ENCODE measurements at regions not wholly inside any gene's neighbourhood (a gene's known extent, or its start where the extent isn't known, plus 50 kb on each side); places are given as distances from the start of the nearest gene placed in this dataset.

GRCh38 chr5:116626945-116627679 lies 52.5 kb upstream of the SEMA6A start:
- Histone ChIP-seq H4K20me1 (ENCODE audit: control insufficient read depth, insufficient read depth, insufficient read length) (no peaks in the 10 kb centered on the region), H3K79me1 (ENCODE audit: insufficient read depth, low read depth, low read length, poor library complexity, severe bottlenecking) (no peaks in the 10 kb centered on the region), H3K27ac (ENCODE audit: insufficient read length, low read depth, low read length) (no peak overlapping the region), H4K91ac (ENCODE audit: insufficient read length, low read depth, low read length) (no peak overlapping the region), H3K4me2 (ENCODE audit: insufficient read depth, insufficient read length, low read length) (no peak overlapping the region), H4K5ac (ENCODE audit: insufficient read length, low read depth, low read length) (no peak overlapping the region), H2BK5ac (ENCODE audit: insufficient read length, low read length) (no peak overlapping the region), H2BK12ac (ENCODE audit: insufficient read length, low read depth, low read length) (no peak overlapping the region), H3T11ph (ENCODE audit: low read length) (no peak overlapping the region), H2BK15ac (ENCODE audit: low read depth, low read length) (no peak overlapping the region; the same call in 1 of the 2 replicates), H2BK20ac (ENCODE audit: low read depth, low read length, poor library complexity, severe bottlenecking) (no peak overlapping the region), H3K23ac (ENCODE audit: insufficient read length, low read depth, low read length) (no peak overlapping the region), H3K9me3 (ENCODE audit: control insufficient read depth, low read depth, low read length) (no peaks in the 10 kb centered on the region), H3K23me2 (ENCODE audit: insufficient read length, low read depth, low read length, poor library complexity, severe bottlenecking) (no peaks in the 10 kb centered on the region), H3K9ac (ENCODE audit: extremely low read depth, insufficient read length, low read length) (no peak overlapping the region), H3K4ac (ENCODE audit: low read depth, low read length) (no peak overlapping the region), H2AFZ (ENCODE audit: low read length) (no peak overlapping the region), H3K18ac (ENCODE audit: insufficient read length, low read depth, low read length) (no peak overlapping the region), H3K27me3 (ENCODE audit: insufficient read depth, low read length) (no peaks in the 10 kb centered on the region), H3K4me1 (ENCODE audit: insufficient read depth, low read length) (peaks cover 4% of the 10 kb centered on the region; the same call in 1 of the 2 replicates), H3K79me2 (ENCODE audit: insufficient read depth, low read length) (no peaks in the 10 kb centered on the region), H2AK5ac (ENCODE audit: insufficient read length, low read length) (no peak overlapping the region), H2BK120ac (ENCODE audit: low read depth, low read length, poor library complexity, severe bottlenecking) (no peak overlapping the region), H3K56ac (ENCODE audit: insufficient read length, low read depth, low read length) (no peak overlapping the region), H3K14ac (ENCODE audit: insufficient read depth, low read length) (no peak overlapping the region), H4K8ac (replicated peaks; ENCODE audit: insufficient read length, low read depth, low read length) (no peak overlapping the region)
- no peak for DNase-seq
- no peak overlapping the region for H3K27ac Mint-ChIP-seq
- WGBS (ENCODE audit: extremely low coverage, insufficient read length, low lambda C conversion rate) = no CpG with 5 or more reads among the region's 3 CpGs
- no peak for TF ChIP-seq CTCF (conservative IDR thresholded peaks at IDR 0.05)
- peaks cover 5% of the 10 kb centered on the region for H3K27me3 Mint-ChIP-seq (ENCODE audit: low read depth)
- H3K9me3 Mint-ChIP-seq = no peaks in the 10 kb centered on the region
- H3K36me3 Mint-ChIP-seq (ENCODE audit: insufficient read depth in 1 of 3, low read depth in 3 of 3) = no peaks in the 10 kb centered on the region
- H3K4me3 Mint-ChIP-seq = no peak overlapping the region
- H3K4me1 Mint-ChIP-seq = peaks cover 24 to 37% of the 10 kb centered on the region in 2 experiments
